ENCODE measurements at regions not wholly inside any gene's neighbourhood (a gene's known extent, or its start where the extent isn't known, plus 50 kb on each side); places are given as distances from the start of the nearest gene placed in this dataset.

DNA sequence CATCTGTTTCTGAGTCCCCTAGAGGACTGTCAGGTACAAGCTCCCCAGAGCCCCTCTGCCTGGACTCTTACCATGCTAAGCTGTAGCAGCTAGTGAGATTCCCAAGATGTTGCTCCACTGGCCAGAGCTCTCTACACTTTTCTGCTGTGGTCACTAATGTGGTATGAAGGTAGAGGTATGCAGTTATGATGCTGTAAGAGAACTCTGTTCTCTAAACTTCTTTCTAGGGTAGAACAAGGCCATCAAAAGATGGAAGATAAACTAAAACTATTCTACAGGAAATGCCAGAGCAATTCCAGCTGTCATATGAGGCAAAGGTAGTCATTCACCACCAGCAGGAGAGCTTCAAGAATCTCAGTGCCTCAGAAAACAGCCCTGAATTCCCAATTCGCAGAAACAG lies 517.4 kb upstream of the ARRDC4 start:
- WGBS, 4 donors, result 54 to 62% (median 56%) methylated on average over 1 of the region's 1 CpG
- DNase-seq (no peak), ATAC-seq (no peak)
- no peak for TF ChIP-seq POLR2A (IDR thresholded peaks at IDR 0.05)
- TF ChIP-seq, protein P1, sequence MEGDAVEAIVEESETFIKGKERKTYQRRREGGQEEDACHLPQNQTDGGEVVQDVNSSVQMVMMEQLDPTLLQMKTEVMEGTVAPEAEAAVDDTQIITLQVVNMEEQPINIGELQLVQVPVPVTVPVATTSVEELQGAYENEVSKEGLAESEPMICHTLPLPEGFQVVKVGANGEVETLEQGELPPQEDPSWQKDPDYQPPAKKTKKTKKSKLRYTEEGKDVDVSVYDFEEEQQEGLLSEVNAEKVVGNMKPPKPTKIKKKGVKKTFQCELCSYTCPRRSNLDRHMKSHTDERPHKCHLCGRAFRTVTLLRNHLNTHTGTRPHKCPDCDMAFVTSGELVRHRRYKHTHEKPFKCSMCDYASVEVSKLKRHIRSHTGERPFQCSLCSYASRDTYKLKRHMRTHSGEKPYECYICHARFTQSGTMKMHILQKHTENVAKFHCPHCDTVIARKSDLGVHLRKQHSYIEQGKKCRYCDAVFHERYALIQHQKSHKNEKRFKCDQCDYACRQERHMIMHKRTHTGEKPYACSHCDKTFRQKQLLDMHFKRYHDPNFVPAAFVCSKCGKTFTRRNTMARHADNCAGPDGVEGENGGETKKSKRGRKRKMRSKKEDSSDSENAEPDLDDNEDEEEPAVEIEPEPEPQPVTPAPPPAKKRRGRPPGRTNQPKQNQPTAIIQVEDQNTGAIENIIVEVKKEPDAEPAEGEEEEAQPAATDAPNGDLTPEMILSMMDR (IDR thresholded peaks at IDR 0.05), result no peak
- H3K9me3 ChIP-seq, result no peaks in the 10 kb centered on the region
- no peaks in the 10 kb centered on the region for H3K27me3 ChIP-seq
- no peak overlapping the region for H3K4me3 ChIP-seq
- H3K4me1 ChIP-seq, result no peaks in the 10 kb centered on the region
- no peak overlapping the region for H3K27ac ChIP-seq
- intact Hi-C loops (cut with DNase I), result no loop called here
- no peaks in the 10 kb centered on the region for H3K36me3 ChIP-seq

DNA sequence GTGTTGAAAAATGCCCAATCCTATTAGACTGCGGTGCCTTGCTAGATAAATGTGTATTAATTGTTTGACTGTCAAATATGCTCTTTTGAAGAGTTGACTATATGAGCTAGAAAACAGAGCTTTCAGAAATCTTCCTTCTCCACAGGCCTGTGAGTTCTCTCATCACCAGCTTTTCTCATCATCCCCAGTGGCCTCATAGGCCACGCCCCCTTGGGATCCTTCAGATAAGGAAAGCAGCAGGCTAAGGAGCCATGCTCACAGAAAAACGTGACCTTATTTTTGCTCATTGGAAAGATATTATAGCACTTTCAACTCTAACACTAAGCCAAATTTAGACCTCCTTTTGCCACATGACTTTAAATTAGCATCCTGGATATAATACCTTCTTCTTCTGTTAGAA lies 514.4 kb upstream of the ARRDC4 start:
- 52 to 57% (median 56%) methylated on average over 3 of the region's 3 CpGs for WGBS, 4 donors
- no peak for ATAC-seq
- Histone ChIP-seq H3K9me3 (no peaks in the 10 kb centered on the region), H3K27me3 (no peaks in the 10 kb centered on the region), H3K27ac (no peak overlapping the region), H3K4me1 (no peaks in the 10 kb centered on the region), H3K4me3 (no peak overlapping the region), H3K36me3 (no peaks in the 10 kb centered on the region)
- intact Hi-C loops (cut with DNase I), result no loop called here
- DNase-seq, result no peak
- no peak for TF ChIP-seq POLR2A (IDR thresholded peaks at IDR 0.05)
- TF ChIP-seq, protein P1 (IDR thresholded peaks at IDR 0.05), result no peak

DNA sequence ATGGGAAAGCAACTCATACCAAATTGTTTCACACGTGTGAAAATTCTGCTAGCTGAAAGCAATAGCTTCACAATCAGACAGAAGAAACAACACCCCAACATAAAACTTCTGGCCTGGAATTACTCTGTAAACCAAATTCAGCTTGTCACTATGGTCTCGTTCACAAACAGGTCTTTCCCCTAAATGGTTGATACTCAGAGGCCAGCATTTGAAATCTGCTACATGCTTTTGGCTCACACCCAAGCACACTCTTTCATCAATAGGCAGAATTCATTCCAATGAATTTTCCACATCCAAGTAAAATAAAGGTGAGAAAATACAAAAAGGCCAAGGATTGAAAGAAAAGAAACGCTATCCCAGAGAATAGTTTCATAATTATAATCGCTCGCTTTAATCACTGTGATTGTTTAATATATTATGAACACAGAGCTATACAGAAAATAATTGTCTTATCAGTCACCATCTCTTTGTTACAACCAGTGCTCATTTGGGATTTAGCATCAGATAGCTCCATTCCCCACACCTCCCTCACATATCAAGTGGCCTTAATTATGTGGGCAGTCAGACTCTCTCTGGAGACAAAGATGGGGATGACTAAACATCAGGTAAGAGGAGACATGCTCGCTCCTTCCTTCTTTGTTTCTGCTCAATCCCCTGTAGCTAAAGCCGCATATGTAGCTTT lies 503.8 kb upstream of the ARRDC4 start:
- H3K27ac ChIP-seq, result no peak overlapping the region
- peaks cover 0 to 16% (median 2%) of the 10 kb centered on the region in 12 donors for H3K4me1 ChIP-seq
- H3K4me3 ChIP-seq, result no peak overlapping the region
- TF ChIP-seq, protein P1 (IDR thresholded peaks at IDR 0.05), result no peak
- no peak for TF ChIP-seq POLR2A (IDR thresholded peaks at IDR 0.05)
- intact Hi-C loops (cut with DNase I), result no loop called here
- ATAC-seq (no peak), DNase-seq (no peak)
- no peaks in the 10 kb centered on the region for H3K9me3 ChIP-seq
- 75 to 79% (median 77%) methylated on average over 7 of the region's 7 CpGs for WGBS, 4 donors
- H3K27me3 ChIP-seq, result no peaks in the 10 kb centered on the region
- no peaks in the 10 kb centered on the region for H3K36me3 ChIP-seq

DNA sequence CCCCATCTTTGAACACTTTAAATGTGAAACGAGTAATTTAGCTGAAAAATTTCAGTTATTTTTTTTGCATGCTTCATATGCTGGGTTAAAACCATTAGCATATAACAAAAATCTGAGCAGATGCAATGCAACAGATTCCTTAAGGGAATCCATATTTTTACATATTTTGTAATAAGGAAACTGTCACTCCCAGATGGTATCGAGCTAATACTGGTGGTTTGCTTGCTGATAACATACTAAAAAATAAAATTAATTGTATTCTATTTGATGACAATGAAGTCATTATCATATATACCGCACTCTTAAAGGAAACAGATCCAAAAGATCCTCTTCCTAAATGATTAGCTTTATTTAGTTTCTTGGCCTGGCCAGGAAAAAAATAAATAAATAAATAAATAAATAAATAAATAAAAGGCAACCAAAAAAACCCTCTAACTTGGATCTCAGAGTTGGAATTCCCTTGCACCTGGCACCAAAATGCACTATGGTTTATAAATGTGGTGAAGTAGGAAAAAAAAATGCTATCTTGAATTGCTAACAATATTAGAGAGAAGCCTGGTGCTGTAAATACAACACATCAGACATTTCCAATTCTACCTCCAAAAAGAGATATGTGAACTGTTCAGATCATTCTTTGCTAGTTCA lies 503.2 kb upstream of the ARRDC4 start:
- intact Hi-C loops (cut with DNase I), result no loop called here
- DNase-seq, result no peak
- H3K4me1 ChIP-seq, result peaks cover 0 to 20% (median 3%) of the 10 kb centered on the region in 12 donors
- no peaks in the 10 kb centered on the region for H3K27me3 ChIP-seq
- no peak overlapping the region for H3K4me3 ChIP-seq
- H3K36me3 ChIP-seq, result no peaks in the 10 kb centered on the region
- TF ChIP-seq POLR2A (IDR thresholded peaks at IDR 0.05), result no peak
- TF ChIP-seq, protein P1 (IDR thresholded peaks at IDR 0.05), result no peak
- 74 to 80% (median 76%) methylated on average over 3 of the region's 3 CpGs for WGBS, 4 donors
- ATAC-seq, result no peak
- H3K9me3 ChIP-seq, result no peaks in the 10 kb centered on the region
- no peak overlapping the region for H3K27ac ChIP-seq

All from heart left ventricle (tissue), 16 donors.